Fibroblast of gingiva (primary cell): ENCODE measurements at regions not wholly inside any gene's neighbourhood (a gene's known extent, or its start where the extent isn't known, plus 50 kb on each side); places are given as distances from the start of the nearest gene placed in this dataset.

Experiments used
- DNase-seq: peaks from one replicate; pipeline ENCODE4 v3.0.0-alpha.2; 2011; ENCODE audit warnings: low read depth

GRCh38 chr5:162324328-162324727 lies 256.8 kb downstream of the GABRG2 start:
- no peak for DNase-seq

- DNase-seq = no peak
Measured at GRCh38 chr5:162325143-162325727, 257.7 kb downstream of the GABRG2 start.

DNA sequence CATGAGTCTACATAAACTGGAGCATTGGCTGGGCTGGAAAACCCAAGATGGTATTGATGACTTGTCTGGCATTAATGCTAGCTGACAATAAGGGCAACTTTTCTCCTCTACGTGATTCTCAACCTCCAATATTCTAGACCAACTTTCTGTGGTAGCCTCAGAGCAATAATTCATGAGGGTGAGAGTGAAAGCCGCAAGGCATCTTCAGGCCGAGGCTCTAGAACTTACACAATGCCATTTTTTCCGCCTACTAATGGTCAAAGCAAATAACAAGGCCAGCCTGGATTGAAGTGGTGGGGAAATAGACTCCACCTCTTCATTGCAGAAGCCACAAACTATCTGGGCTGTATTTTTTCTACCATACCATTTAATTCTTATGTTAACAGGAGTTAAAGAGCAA lies 267.4 kb downstream of the GABRG2 start:
- DNase-seq = no peak

DNA sequence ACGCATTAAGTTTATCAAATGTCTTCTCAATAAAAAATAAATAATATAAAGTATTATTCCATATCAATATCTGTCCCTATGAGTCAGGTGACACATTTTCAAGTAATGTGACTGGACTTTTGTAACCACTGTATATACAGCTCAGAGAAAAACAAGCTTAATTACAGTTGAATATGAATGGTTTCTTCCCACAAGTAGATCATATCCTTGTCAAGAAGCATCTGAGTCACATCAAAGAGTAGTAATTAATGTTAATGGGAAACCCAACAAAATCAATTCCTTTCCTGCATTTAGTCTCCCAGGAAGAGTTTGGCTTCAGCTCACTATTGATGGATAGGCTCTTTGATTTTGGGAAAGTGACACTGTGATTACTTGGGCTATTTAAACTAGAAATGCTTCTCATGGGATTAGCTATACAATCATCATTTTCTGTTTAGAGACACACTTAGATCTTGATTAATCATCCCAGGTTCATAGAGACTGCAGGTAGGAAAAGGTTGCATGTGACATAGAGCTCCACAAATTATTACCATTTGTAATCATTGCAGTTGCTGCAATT lies 292.9 kb downstream of the GABRG2 start:
- no peak for DNase-seq

- no peak for DNase-seq
Measured at GRCh38 chr5:162372256-162372655, 304.7 kb downstream of the GABRG2 start.

- no peak for DNase-seq
Measured at GRCh38 chr5:162377895-162378294, 310.3 kb downstream of the GABRG2 start.

- no peak for DNase-seq
Measured at GRCh38 chr5:162382839-162383238, 315.3 kb downstream of the GABRG2 start.

DNA sequence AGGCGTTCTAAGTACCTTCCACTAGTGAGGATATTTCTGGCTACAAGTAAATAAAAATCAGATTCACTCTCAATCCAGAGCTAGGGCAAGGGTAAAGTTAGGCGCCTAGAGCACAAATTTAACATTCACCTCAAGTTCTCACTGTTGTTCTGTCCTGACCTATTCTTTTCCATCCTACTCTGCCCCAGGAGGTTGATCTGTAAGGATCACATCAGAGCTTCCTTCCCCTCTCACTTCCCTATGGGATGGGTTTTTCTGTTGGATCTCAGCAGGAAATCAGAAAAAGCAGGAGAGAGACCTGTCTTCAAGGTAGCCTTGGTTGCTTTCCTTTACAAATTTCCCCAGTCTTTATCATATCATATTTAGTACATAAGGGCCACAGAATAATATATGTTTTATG lies 316.7 kb downstream of the GABRG2 start:
- no peak for DNase-seq

DNA sequence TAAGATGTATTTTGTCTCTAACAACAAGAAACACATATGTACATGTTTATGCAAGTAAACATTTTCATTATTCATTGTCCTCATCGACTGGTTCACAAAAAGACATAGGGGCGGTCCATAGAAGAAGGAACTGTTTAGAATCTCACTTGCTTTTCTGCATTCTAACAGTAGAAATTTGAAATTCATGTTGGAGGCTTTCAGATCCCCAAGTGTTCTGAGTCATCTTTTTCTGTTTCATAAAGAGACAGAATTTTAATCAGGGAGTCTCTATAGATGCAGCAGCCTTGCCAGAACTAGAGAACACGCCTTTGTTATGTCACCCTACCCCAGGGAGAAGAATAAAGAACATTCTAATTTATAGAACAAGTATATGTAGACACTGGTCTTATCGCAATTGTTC lies 324.3 kb downstream of the GABRG2 start:
- no peak for DNase-seq

DNA sequence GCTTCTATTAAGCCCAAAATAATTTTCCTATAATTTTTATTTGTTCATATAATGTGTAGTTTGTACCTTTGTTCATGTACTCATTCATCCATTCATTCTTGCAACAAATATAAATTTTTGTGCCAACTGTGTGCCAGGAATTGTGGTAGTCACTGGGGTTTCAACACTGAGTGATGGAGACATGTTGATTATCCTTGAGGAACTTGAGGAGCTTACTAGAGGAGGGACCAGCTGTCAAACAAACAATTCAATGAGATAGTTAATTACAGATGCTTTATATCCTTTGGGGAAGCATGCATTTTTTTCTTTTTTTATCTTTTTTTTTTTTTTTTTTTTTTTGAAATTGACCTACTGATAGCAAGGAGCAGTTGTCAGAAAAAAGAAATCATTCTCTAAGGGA lies 324.8 kb downstream of the GABRG2 start:
- no peak for DNase-seq

- DNase-seq = no peak
Measured at GRCh38 chr5:162393534-162393933, 326.0 kb downstream of the GABRG2 start.

DNA sequence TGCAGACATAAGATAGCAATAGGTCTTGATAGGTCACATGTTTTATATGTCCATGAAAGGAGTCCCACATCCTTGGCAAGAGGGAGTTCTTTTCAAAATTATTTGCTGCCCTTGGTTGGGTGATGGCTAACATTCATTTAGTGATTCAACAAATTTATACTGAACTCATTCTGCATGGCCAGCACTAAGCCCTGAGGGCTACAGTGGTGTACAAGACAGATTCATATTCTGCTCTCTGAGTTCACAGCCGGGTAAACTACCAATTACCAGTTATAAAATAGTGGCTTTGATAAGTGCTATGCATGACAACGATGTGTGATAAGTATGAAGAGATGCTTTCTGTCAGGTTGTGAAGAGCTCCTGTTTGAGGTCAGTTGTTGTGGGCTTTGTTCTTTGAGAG lies 340.0 kb downstream of the GABRG2 start:
- DNase-seq = no peak

- no peak for DNase-seq
Measured at GRCh38 chr5:162410365-162410764, 342.8 kb downstream of the GABRG2 start.

- DNase-seq = no peak
Measured at GRCh38 chr5:162429142-162429541, 361.6 kb downstream of the GABRG2 start.

- no peak for DNase-seq
Measured at GRCh38 chr5:162434281-162434680, 366.7 kb downstream of the GABRG2 start.

GRCh38 chr5:162436055-162436454 lies 368.5 kb downstream of the GABRG2 start:
- DNase-seq = no peak

DNA sequence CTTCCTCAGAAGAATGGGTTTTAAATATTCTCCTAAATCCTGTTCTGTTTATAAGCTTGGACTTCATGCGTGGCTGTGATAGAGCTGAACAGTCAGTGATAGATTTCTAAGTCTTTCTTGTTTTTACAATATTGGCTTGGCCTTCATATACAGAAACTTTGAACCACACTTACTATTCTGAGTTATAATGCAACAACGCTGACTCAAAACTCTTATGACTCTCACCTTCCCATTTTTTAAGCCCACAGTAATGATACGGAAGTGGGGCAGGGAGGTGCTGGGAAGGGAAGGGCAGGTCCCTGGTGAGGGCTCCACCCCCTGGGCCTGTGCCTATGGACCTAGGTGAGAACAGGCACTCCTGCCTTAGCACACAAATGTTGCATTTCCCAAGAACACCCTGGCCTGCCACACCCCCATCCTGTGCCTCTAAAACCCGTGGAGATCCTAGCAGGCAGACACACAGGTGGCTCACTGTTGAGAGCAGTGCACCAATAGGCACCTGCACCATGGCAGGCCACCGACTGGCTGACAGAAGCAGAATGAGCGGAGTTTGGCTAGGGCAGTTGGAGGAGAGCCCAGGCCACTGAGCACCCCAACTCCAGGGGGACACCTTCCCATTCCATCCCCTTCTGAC lies 376.7 kb downstream of the GABRG2 start:
- no peak for DNase-seq

DNA sequence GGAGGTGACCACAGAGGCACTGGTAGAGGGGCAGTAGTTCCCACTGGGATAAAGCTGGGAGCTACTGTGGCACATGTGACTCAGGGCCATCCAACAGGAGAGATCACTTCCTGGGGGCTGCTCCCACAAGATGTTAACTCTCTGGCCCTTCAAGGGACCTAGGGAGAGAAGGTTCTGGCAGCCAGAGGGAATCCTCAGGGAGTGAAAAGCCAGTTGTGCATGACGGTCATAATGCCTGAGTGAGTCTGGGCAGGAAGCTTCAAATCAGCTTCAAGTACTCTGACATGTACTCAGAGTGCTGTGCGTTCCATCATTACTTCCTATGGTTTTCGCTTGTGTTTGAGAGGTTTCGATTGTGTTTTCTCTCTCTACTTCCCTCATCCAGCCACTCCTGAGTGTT lies 388.5 kb downstream of the GABRG2 start:
- no peak for DNase-seq

DNA sequence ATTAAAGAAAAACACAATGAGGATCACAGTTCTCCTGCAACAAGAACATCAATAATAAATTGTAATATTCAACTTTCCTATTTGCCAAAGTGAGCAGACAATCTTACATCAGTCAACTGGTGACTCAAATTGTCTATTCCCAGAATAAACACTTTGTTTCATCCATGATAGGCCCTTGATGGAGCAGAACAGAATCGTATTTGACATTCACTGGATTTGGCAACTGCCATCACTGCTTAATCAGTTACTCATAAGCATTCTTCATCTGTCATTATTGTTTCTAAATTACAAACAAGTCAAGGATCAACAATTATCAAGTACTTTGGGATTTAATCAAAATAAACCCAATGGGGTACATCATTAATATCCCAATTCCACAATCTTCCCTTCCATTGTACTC lies 398.4 kb downstream of the GABRG2 start:
- no peak for DNase-seq

GRCh38 chr5:162473041-162473714 lies 405.6 kb downstream of the GABRG2 start:
- DNase-seq = no peak

DNA sequence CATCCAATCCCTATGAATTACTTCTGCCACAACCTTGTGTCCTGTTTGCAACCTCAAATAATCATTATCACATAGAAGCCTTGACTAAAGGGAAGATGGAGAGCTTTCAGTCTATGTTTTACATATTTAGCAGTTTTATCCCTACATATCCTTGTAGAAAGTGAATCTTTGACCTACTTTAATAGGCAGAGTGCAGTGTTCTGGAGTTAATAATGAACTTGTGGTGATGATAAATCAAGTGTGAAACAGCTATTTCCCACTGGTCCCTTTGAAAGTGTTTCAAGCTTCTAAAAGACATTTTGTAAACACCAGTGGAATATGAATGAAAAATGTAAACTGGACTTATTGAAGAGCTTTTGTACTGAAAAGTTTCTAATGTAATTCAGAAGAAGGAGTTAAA lies 406.7 kb downstream of the GABRG2 start:
- no peak for DNase-seq

GRCh38 chr5:162484095-162484494 lies 416.5 kb downstream of the GABRG2 start:
- DNase-seq = no peak

GRCh38 chr5:162484986-162485385 lies 417.4 kb downstream of the GABRG2 start:
- DNase-seq = no peak
